Spleen (tissue), 11 donors: ENCODE measurements at regions not wholly inside any gene's neighbourhood (a gene's known extent, or its start where the extent isn't known, plus 50 kb on each side); places are given as distances from the start of the nearest gene placed in this dataset.

Source experiments
- DNase-seq: peaks from one replicate; pipeline ENCODE4 v3.0.0-alpha.2; 2020
- H3K27ac ChIP-seq, 8 donors: fragments of 200-600 bp; sonication (generic) in 7 of 8; 1 replicate in 4 of 8; 2 replicates in 4 of 8; pipeline versions ENCODE4 v1.5.0 to v1.8.0; 2016 to 2021; ENCODE audit warnings: inconsistent platforms in 4 of 8, mild to moderate bottlenecking in 4 of 8, moderate library complexity in 1 of 8
- H3K27me3 ChIP-seq, 7 donors: fragments of 200-600 bp; sonication (generic) in 6 of 7; replicated peaks in 1 of 7; 1 replicate in 4 of 7; 2 replicates in 3 of 7; pipeline versions ENCODE4 v1.5.0 to v1.8.0; 2016 to 2021; ENCODE audit warnings: inconsistent platforms in 3 of 7, mild to moderate bottlenecking in 1 of 7
- H3K36me3 ChIP-seq, 6 donors: fragments of 200-600 bp; sonication (generic) in 5 of 6; 1 replicate in 4 of 6; 2 replicates in 2 of 6; pipeline versions ENCODE4 v1.5.0 to v1.8.0; 2016 to 2021; ENCODE audit warnings: inconsistent platforms in 2 of 6
- H3K4me1 ChIP-seq, 6 donors: fragments of 200-600 bp; sonication (generic) in 5 of 6; 1 replicate in 3 of 6; 2 replicates in 3 of 6; pipeline versions ENCODE4 v1.5.0 to v1.8.0; 2016 to 2021; ENCODE audit warnings: inconsistent platforms in 3 of 6
- H3K4me3 ChIP-seq, 8 donors: fragments of 200-600 bp; sonication (generic) in 7 of 8; 1 replicate in 4 of 8; 2 replicates in 4 of 8; pipeline versions ENCODE4 v1.5.0 to v1.8.0; 2016 to 2021; ENCODE audit warnings: inconsistent platforms in 4 of 8, mild to moderate bottlenecking in 4 of 8, moderate library complexity in 2 of 8
- H3K9me3 ChIP-seq, 8 donors: fragments of 200-600 bp; sonication (generic) in 7 of 8; 1 replicate in 4 of 8; 2 replicates in 4 of 8; pipeline versions ENCODE4 v1.5.0 to v1.8.0; 2016 to 2021; ENCODE audit warnings: inconsistent platforms in 4 of 8
- CTCF ChIP-seq, 11 experiments: fragments of 200-600 bp in 7 of 11; fragments of 450-650 bp in 4 of 11; sonication (generic) in 4 of 11; IDR thresholded peaks in 8 of 11; conservative IDR thresholded peaks in 3 of 11; 1 replicate in 7 of 11; 2 replicates in 4 of 11; pipeline versions ENCODE4 v1.4.0 to v1.8.0; 2016 to 2021; ENCODE audit warnings: antibody characterized with exemption in 11 of 11, inconsistent platforms in 4 of 11, mild to moderate bottlenecking in 1 of 11
- POLR2A ChIP-seq, 3 donors: fragments of 450-650 bp; IDR thresholded peaks; one replicate each; pipeline ENCODE4 v1.5.1; 2017; ENCODE audit warnings: antibody characterized with exemption in 3 of 3, mild to moderate bottlenecking in 1 of 3
- POLR2AphosphoS5 ChIP-seq, 3 donors: sonication (generic); formaldehyde crosslinking; IDR thresholded peaks; one replicate each; pipeline ENCODE4 v1.5.1; 2017; ENCODE audit warnings: antibody characterized with exemption in 3 of 3
- WGBS, 5 donors: extraction: QIAGEN DNeasy Blood & Tissue Kit in 3 of 5; methylation state at CpG; one replicate each; pipeline versions ENCODE4 v1.1.5 to v1.1.7; 2013 to 2018; 5-methylcytosine and 5-hydroxymethylcytosine counted together
- intact Hi-C: fragments of 100-400 bp; cut with DNase I; formaldehyde crosslinking; loops from one replicate; pipeline ENCODE4 v1.15.0; 2023; ENCODE audit warnings: low total_unique reads
- donor health status: healthy with polysubstance abuse.
- donor health status: DM: no; HTN: no; CAD: no; lungs with moderate emphysema.
- donor health status: DM: no; HTN: no; CAD: no.
- donor health status: Bipolar disorder and iron deficiency.
- donor health status: healthy.
- donor health status: DM: no; HTN: no; CAD: no.
- donor health status: DM: yes; HTN: yes; CAD: no.

GRCh38 chr3:163218336-163218735 lies 1721.7 kb downstream of the OTOL1 start:
- WGBS, 5 donors = 78 to 90% (median 85%) methylated on average over 2 of the region's 2 CpGs
- Histone ChIP-seq H3K9me3 (peaks cover 0 to 20% (median 0%) of the 10 kb centered on the region in 8 donors), H3K4me1 (no peaks in the 10 kb centered on the region), H3K27ac (no peak overlapping the region), H3K36me3 (no peaks in the 10 kb centered on the region), H3K4me3 (no peak overlapping the region), H3K27me3 (no peaks in the 10 kb centered on the region)
- intact Hi-C loops = no loop called here
- TF ChIP-seq CTCF (IDR thresholded peaks at IDR 0.05 in 8 of 11, conservative IDR thresholded peaks at IDR 0.05 in 3 of 11) (no peak), POLR2AphosphoS5 (IDR thresholded peaks at IDR 0.05) (no peak), POLR2A (IDR thresholded peaks at IDR 0.05) (no peak)
- no peak for DNase-seq

- DNase-seq = no peak
- H3K9me3 ChIP-seq = peaks cover 0 to 29% (median 0%) of the 10 kb centered on the region in 8 donors
- intact Hi-C loops = no loop called here
- WGBS, 5 donors = 86 to 92% (median 90%) methylated on average over 1 of the region's 1 CpG
- H3K4me3 ChIP-seq = no peak overlapping the region
- no peak overlapping the region for H3K27ac ChIP-seq
- H3K4me1 ChIP-seq = no peaks in the 10 kb centered on the region
- no peaks in the 10 kb centered on the region for H3K36me3 ChIP-seq
- H3K27me3 ChIP-seq = no peaks in the 10 kb centered on the region
- TF ChIP-seq POLR2AphosphoS5 (IDR thresholded peaks at IDR 0.05) (no peak), CTCF (IDR thresholded peaks at IDR 0.05 in 8 of 11, conservative IDR thresholded peaks at IDR 0.05 in 3 of 11) (no peak), POLR2A (IDR thresholded peaks at IDR 0.05) (no peak)
These were observed 1717.2 kb downstream of the OTOL1 start for GRCh38 chr3:163213838-163214237.

DNA sequence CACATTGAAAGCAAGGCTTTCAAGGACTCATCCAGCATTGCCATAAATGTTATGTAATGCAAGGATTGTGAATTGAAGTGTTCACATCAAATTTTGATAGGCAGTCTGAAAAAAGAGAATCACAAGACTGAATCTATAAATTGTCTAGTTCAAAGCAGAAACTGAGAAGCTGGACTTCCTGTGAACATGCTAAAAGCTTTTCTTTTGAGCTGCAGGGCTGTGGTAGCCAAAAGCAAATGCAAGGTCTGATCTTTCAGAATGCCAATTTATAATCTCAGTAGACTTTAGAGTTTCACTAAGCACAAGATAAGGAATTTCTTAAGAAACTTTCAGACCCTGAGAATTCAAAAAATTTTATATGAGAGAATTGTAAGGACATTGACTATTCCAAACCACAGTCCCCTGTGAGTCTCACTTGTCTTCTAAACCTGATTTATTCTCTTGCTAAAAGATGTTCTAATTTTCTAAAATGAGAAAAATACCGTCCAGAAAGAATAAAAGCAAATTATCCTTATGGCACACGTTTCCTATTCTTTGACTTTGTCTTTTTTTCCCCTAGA lies 1700.3 kb downstream of the OTOL1 start:
- no peak overlapping the region for H3K27ac ChIP-seq
- peaks cover 0 to 8% (median 0%) of the 10 kb centered on the region in 8 donors for H3K9me3 ChIP-seq
- H3K4me1 ChIP-seq = no peaks in the 10 kb centered on the region
- H3K4me3 ChIP-seq = no peak overlapping the region
- DNase-seq = no peak
- 41 to 77% (median 50%) methylated on average over 2 of the region's 2 CpGs for WGBS, 5 donors
- TF ChIP-seq POLR2A (IDR thresholded peaks at IDR 0.05) = no peak
- TF ChIP-seq POLR2AphosphoS5 (IDR thresholded peaks at IDR 0.05) = no peak
- TF ChIP-seq CTCF (IDR thresholded peaks at IDR 0.05 in 8 of 11, conservative IDR thresholded peaks at IDR 0.05 in 3 of 11) = no peak
- intact Hi-C loops = no loop called here
- H3K27me3 ChIP-seq = no peaks in the 10 kb centered on the region
- no peaks in the 10 kb centered on the region for H3K36me3 ChIP-seq

- Histone ChIP-seq H3K27ac (no peak overlapping the region), H3K27me3 (no peaks in the 10 kb centered on the region), H3K36me3 (no peaks in the 10 kb centered on the region), H3K4me1 (no peaks in the 10 kb centered on the region), H3K9me3 (peaks cover 0 to 8% (median 0%) of the 10 kb centered on the region in 8 donors), H3K4me3 (no peak overlapping the region)
- intact Hi-C loops = no loop called here
- no peak for TF ChIP-seq POLR2A (IDR thresholded peaks at IDR 0.05)
- TF ChIP-seq CTCF (IDR thresholded peaks at IDR 0.05 in 8 of 11, conservative IDR thresholded peaks at IDR 0.05 in 3 of 11) = no peak
- no peak for TF ChIP-seq POLR2AphosphoS5 (IDR thresholded peaks at IDR 0.05)
- WGBS, 5 donors = 38 to 79% (median 43%) methylated on average over 2 of the region's 2 CpGs
- DNase-seq = no peak
These were observed 1699.6 kb downstream of the OTOL1 start for GRCh38 chr3:163196245-163196644.
